Vagina (tissue), 2 donors: ENCODE measurements at regions not wholly inside any gene's neighbourhood (a gene's known extent, or its start where the extent isn't known, plus 50 kb on each side); places are given as distances from the start of the nearest gene placed in this dataset.

Source experiments
- CTCF ChIP-seq, 3 experiments: fragments of 450-650 bp in 2 of 3; fragments of 200-600 bp in 1 of 3; sonication (generic) in 1 of 3; IDR thresholded peaks; one replicate each; pipeline ENCODE4 v1.5.1; 2017 to 2019; ENCODE audit warnings: antibody characterized with exemption in 3 of 3, mild to moderate bottlenecking in 2 of 3, moderate library complexity in 2 of 3
- POLR2A ChIP-seq, 2 donors: fragments of 450-650 bp; IDR thresholded peaks; one replicate each; pipeline ENCODE4 v1.6.1; 2017; ENCODE audit warnings: antibody characterized with exemption in 2 of 2, mild to moderate bottlenecking in 2 of 2, moderate library complexity in 2 of 2

GRCh38 chr9:126108240-126108639, 218.4 kb upstream of the MVB12B start:
- TF ChIP-seq CTCF (IDR thresholded peaks at IDR 0.05) (no peak), POLR2A (IDR thresholded peaks at IDR 0.05) (no peak)
